GM12878 (cell line): ENCODE measurements at regions not wholly inside any gene's neighbourhood (a gene's known extent, or its start where the extent isn't known, plus 50 kb on each side); places are given as distances from the start of the nearest gene placed in this dataset.

Source experiments
- ATAC-seq: fragments of 200-7000 bp; cut with Tn5 transposase; 3 replicates; pipeline ENCODE4 v1.9.1; 2020; ENCODE audit warnings: mild to moderate bottlenecking, moderate library complexity
- BruUV-seq: library from RNA; stranded (reverse); fragments of 400-500 nt; replicated peaks from 2 replicates; lab custom pipeline; 2021; lab: Mats Ljungman, UMichigan
- CTCF ChIA-PET: fragments of 300-600 bp; sonication (Branson Sonifier 250); formaldehyde crosslinking; extraction: SDS; loops from one replicate; lab custom pipeline; 2021; ENCODE audit warnings: inconsistent platforms; lab: Yijun Ruan, JAX
- POLR2A ChIA-PET: fragments of 350-600 bp; formaldehyde crosslinking; extraction: SDS; loops from one replicate; lab custom pipeline; 2021; ENCODE audit warnings: inconsistent platforms; lab: Charles Lee
- RAD21 ChIA-PET: fragments of 300-600 bp; sonication (Branson Sonifier 250); formaldehyde crosslinking; loops from one replicate; lab custom pipeline; 2023; ENCODE audit warnings: antibody characterized with exemption; ENCODE audit not compliant: unreplicated experiment; lab: Charles Lee
- SMC1A ChIA-PET: fragments of 300-600 bp; sonication (Branson Sonifier 250); formaldehyde crosslinking; loops from one replicate; lab custom pipeline; 2023; ENCODE audit not compliant: unreplicated experiment, uncharacterized antibody; lab: Charles Lee
- DNase-seq: peaks from one replicate; pipeline ENCODE4 v3.0.0-alpha.2; 2011; ENCODE audit warnings: low read depth, low spot score
- FAIRE-seq: peaks from 3 replicates; lab custom pipeline; 2011; peaks lifted over from hg19 to GRCh38; lab: Jason Lieb, UNC
- H2AFZ ChIP-seq: 2 replicates; pipeline ENCODE4 v1.6.0; 2011; ENCODE audit warnings: low read depth, low read length, control low read depth; ENCODE audit not compliant: control insufficient read depth
- H3K27ac ChIP-seq: 2 replicates; pipeline ENCODE4 v1.5.1; 2011; ENCODE audit warnings: control low read depth; ENCODE audit not compliant: control insufficient read depth, insufficient read depth
- H3K27me3 ChIP-seq, 2 experiments: replicated peaks in 1 of 2; 2 replicates each; pipeline versions ENCODE4 v1.6.0 to v1.6.1; 2011; ENCODE audit warnings: low read length in 1 of 2; ENCODE audit not compliant: control insufficient read depth in 2 of 2, insufficient read depth in 2 of 2
- H3K36me3 ChIP-seq, 2 experiments: 2 replicates each; pipeline ENCODE4 v1.5.1; 2011; ENCODE audit warnings: low read length in 1 of 2; ENCODE audit not compliant: control insufficient read depth in 2 of 2, insufficient read depth in 2 of 2
- H3K4me1 ChIP-seq: 2 replicates; pipeline ENCODE4 v1.6.1; 2011; ENCODE audit warnings: mild to moderate bottlenecking, low read length, moderate library complexity, mixed read lengths; ENCODE audit not compliant: control insufficient read depth, insufficient read depth
- H3K4me2 ChIP-seq: 2 replicates; pipeline ENCODE4 v1.6.0; 2011; ENCODE audit warnings: control low read depth; ENCODE audit not compliant: control insufficient read depth, insufficient read depth
- H3K4me3 ChIP-seq: fragments of 200-600 bp; sonication (generic); 2 replicates; pipeline ENCODE4 v1.5.1; 2016
- H3K79me2 ChIP-seq: 2 replicates; pipeline ENCODE4 v1.6.0; 2011; ENCODE audit warnings: low read length; ENCODE audit not compliant: control insufficient read depth, insufficient read depth
- H3K9ac ChIP-seq: 2 replicates; pipeline ENCODE4 v1.8.0; 2011; ENCODE audit warnings: low read length, control low read depth, mixed read lengths; ENCODE audit not compliant: control insufficient read depth, insufficient read depth
- H3K9me3 ChIP-seq: replicated peaks from 3 replicates; pipeline ENCODE4 v1.5.1; 2011; ENCODE audit warnings: mild to moderate bottlenecking, low read length; ENCODE audit not compliant: control insufficient read depth, insufficient read depth
- H4K20me1 ChIP-seq: 2 replicates; pipeline ENCODE4 v1.6.0; 2011; ENCODE audit not compliant: control insufficient read depth, insufficient read depth
- ATF2 ChIP-seq: IDR thresholded peaks from 2 replicates; pipeline ENCODE4 v1.6.1; 2012; ENCODE audit warnings: low read length, inconsistent platforms
- ATF7 ChIP-seq: fragments of 450-650 bp; IDR thresholded peaks from 2 replicates; pipeline ENCODE4 v1.6.1; 2016; ENCODE audit warnings: low read depth, mild to moderate bottlenecking
- IRF3 ChIP-seq: fragments of 450-650 bp; IDR thresholded peaks from 2 replicates; pipeline ENCODE4 v1.6.1; 2014; ENCODE audit warnings: mild to moderate bottlenecking
- JUNB ChIP-seq: IDR thresholded peaks from 2 replicates; pipeline ENCODE4 v1.6.1; 2016; ENCODE audit warnings: antibody characterized with exemption, mild to moderate bottlenecking
- KAT2A ChIP-seq: conservative IDR thresholded peaks from 2 replicates; pipeline ENCODE4 v1.6.1; 2011; ENCODE audit warnings: low read depth, low read length; ENCODE audit not compliant: control insufficient read depth
- NFXL1 ChIP-seq: fragments of 450-650 bp; IDR thresholded peaks from 2 replicates; pipeline ENCODE4 v1.6.1; 2017; ENCODE audit warnings: antibody characterized with exemption, mild to moderate bottlenecking, borderline replicate concordance
- NKRF ChIP-seq: fragments of 450-650 bp; conservative IDR thresholded peaks from 2 replicates; pipeline ENCODE4 v1.6.1; 2017; ENCODE audit warnings: mild to moderate bottlenecking, moderate library complexity
- NR2C1 ChIP-seq: fragments of 450-650 bp; IDR thresholded peaks from 2 replicates; pipeline ENCODE4 v1.6.1; 2017; ENCODE audit warnings: antibody characterized with exemption, mild to moderate bottlenecking, moderate library complexity
- PBX3 ChIP-seq: IDR thresholded peaks from 2 replicates; pipeline ENCODE4 v1.6.1; 2011; ENCODE audit warnings: mild to moderate bottlenecking, low read depth, low read length, moderate library complexity; ENCODE audit not compliant: insufficient replicate concordance
- RFX5 ChIP-seq: IDR thresholded peaks from 2 replicates; pipeline ENCODE4 v1.6.1; 2011; ENCODE audit warnings: low read depth, low read length, improper control_type of control experiment
- SKIL ChIP-seq: fragments of 450-650 bp; IDR thresholded peaks from 2 replicates; pipeline ENCODE4 v1.6.1; 2017; ENCODE audit warnings: mild to moderate bottlenecking, low read depth, inconsistent platforms; ENCODE audit not compliant: poor library complexity, severe bottlenecking
- SREBF2 ChIP-seq: IDR thresholded peaks from 2 replicates; pipeline ENCODE4 v1.6.1; 2012; ENCODE audit warnings: mild to moderate bottlenecking, low read length
- SUZ12 ChIP-seq: fragments of 200-600 bp; sonication (generic); IDR thresholded peaks from one replicate; pipeline ENCODE4 v1.6.1; 2018; ENCODE audit warnings: antibody characterized with exemption, mild to moderate bottlenecking; ENCODE audit not compliant: unreplicated experiment
- ZBTB11 ChIP-seq: fragments of 450-650 bp; formaldehyde crosslinking; IDR thresholded peaks from 2 replicates; pipeline ENCODE4 v1.5.0; 2022; ENCODE audit warnings: mild to moderate bottlenecking, missing genetic modification characterization
- WGBS: methylation state at CpG from one replicate; pipeline ENCODE4 v1.1.6; 2016; ENCODE audit warnings: low lambda C conversion rate; ENCODE audit not compliant: insufficient replicate concordance, insufficient coverage; ENCODE audit errors: missing lambda C conversion rate; 5-methylcytosine and 5-hydroxymethylcytosine counted together
- in situ Hi-C: fragments of 300-500 bp; cut with MboI; formaldehyde crosslinking; loops from 9 replicates; pipeline ENCODE4 v1.14.3; 2018; ENCODE audit warnings: mixed read lengths
- intact Hi-C: fragments of 100-400 bp; cut with micrococcal nuclease; formaldehyde crosslinking; loops from one replicate; pipeline ENCODE4 v1.14.2; 2022; ENCODE audit not compliant: unreplicated experiment

GRCh38 chr9:86766912-86767311 is 180.4 kb downstream of the GAS1 start:
- RAD21 ChIA-PET: no interaction called here
- Histone ChIP-seq H3K27ac (no peak overlapping the region), H3K4me3 (no peak overlapping the region), H2AFZ (no peak overlapping the region), H3K27me3 (no peaks in the 10 kb centered on the region), H3K4me1 (no peaks in the 10 kb centered on the region), H3K79me2 (no peaks in the 10 kb centered on the region), H3K9me3 (no peaks in the 10 kb centered on the region), H3K36me3 (no peaks in the 10 kb centered on the region), H3K9ac (no peak overlapping the region), H4K20me1 (no peaks in the 10 kb centered on the region), H3K4me2 (no peak overlapping the region)
- BruUV-seq: no TSS peak
- ATAC-seq (no peak), FAIRE-seq (no peak), DNase-seq (no peak)
- 45% methylated on average over 7 of the region's 7 CpGs for WGBS
- CTCF ChIA-PET: no interaction called here
- SMC1A ChIA-PET: no interaction called here
- POLR2A ChIA-PET: no interaction called here
- intact Hi-C loops: no loop called here
- in situ Hi-C loops: no loop called here
- TF ChIP-seq KAT2A (no peak), ATF2 (no peak), ZBTB11 (no peak), NR2C1 (no peak), RFX5 (no peak), ATF7 (no peak), SREBF2 (no peak), IRF3 (no peak), NFXL1 (no peak), PBX3 (no peak), SUZ12 (no peak), JUNB (no peak), SKIL (no peak), NKRF (no peak)
